HG03280 (cell line): ENCODE measurements at regions not wholly inside any gene's neighbourhood (a gene's known extent, or its start where the extent isn't known, plus 50 kb on each side); places are given as distances from the start of the nearest gene placed in this dataset.

ENCODE experiments used
- ATAC-seq: cut with Tn5 transposase; IDR thresholded peaks from one replicate; pipeline ENCODE4 v1.9.1; 2021; ENCODE audit warnings: mild to moderate bottlenecking, moderate library complexity; ENCODE audit not compliant: unreplicated experiment

DNA sequence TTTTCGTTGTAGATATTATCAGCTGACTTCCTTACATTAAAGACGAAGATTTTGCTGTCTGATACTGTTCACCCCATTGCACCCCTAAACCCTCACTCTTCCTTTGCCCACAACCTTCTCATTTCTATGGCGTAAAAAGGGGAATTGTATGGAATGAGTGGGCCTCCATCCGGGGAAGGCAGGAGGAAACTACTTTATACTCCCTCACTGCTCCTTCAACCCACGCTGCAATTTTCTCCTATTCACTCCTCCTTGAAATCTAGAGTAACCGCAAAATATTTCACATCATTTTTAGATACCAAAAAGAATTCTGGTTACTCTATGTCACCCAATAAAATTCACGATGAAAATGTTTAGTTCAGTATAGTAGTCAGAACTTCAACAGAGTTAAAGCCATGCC is 330.8 kb downstream of the DIRAS2 start:
- no peak for ATAC-seq

DNA sequence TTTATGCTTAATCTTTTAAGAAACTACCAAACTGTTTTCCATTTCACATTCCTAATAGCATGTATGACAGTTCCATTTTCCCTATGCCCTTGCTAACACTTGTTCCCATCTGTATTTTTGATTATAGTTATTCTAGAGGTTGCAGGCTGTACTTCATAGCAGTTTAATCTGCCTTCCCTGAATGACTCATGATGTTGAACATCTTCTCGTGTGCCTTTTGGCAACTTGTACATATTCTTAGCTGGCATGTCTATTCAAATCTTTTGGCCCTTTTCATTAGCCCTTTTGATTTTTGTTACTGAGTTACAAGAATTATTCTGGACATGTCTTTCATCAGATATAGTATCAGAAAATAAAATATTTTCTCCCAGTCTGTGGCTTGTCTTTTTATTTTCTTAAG is 320.3 kb downstream of the DIRAS2 start:
- no peak for ATAC-seq

DNA sequence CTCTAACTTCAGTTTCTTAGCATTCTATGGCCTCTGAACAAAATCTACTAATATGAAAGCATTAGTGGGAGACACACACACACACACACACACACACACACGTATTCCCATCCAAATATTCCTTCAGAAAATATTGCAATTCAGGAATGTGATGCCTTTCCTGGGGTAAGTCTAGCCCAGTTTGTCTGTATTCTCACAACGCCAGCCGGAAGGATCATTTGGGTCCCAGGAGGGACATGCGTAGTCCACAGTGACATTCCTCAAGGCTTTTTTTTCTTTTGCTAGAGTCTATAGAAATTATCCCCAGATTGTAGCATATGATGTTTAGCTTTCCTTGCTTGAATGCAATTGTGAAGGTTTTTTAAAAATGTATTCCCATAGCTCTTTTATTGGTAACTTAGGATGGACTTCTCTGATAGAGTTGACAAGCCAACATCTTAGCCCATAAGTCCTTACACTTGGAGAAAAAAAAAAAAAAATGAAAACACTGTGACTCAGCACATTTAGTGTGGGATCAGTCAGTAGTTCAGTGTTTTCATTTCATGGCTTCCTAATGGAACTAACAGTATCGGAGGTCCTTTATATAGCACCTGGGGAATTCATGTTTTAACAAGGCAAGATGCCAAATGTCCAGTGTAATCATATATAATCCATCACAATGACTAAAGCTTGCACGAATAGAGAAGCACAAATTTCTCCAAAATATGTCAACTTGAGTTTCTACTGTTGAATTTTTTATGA is 316.5 kb downstream of the DIRAS2 start:
- ATAC-seq, result no peak

DNA sequence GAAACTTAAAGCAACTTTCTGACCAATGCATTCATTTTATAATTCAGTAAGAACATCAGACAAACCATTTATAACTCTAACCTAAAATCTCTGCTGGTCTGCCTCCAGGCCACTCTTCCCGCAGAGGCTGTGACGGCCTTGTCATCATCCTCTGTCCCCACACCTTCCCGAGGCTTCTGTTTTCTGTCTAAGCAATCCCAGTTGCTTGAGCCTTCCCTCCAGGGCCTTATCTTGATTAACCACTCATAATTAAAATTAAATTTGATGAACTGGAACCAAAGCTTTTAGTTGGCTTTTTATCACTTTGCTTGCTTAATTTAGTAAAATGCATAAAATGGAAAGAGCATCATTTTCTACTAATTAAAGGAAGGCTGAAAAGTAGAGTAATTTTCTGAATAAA is 312.4 kb downstream of the DIRAS2 start:
- ATAC-seq, result no peak

DNA sequence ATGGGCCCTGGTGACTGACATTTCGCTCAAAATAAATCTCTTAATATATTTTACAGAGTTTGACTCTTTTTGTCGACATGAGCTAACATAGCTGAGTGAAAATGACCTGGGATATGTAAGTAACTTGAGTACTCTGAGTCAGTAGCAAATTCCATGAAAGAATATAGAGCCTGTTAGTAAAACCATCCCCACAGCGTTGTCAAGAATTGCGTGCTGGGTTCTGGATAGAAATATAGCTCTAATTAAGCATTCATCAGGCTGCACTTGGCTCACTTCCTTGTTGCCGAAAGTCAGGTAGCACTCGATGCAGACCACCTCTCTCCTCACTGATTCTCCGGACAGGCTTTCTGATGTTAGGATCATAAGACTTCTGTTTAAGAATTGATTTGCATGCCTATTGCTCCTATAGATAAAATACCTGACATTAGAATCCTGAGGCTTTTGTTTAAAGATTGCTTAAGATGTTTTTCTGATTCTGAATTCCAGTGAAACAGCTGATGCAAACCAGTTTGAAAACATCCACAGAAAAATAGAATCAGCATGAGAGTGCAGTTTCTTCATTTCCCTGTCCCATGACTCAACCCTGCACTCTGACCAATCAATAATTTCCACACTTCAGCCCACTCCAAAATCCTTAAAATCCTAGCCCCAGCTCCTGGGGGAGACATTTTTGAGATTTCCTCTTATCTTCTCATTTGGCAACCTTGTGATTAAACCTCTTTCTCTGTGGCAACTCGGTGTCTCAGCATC is 310.6 kb downstream of the DIRAS2 start:
- no peak for ATAC-seq

DNA sequence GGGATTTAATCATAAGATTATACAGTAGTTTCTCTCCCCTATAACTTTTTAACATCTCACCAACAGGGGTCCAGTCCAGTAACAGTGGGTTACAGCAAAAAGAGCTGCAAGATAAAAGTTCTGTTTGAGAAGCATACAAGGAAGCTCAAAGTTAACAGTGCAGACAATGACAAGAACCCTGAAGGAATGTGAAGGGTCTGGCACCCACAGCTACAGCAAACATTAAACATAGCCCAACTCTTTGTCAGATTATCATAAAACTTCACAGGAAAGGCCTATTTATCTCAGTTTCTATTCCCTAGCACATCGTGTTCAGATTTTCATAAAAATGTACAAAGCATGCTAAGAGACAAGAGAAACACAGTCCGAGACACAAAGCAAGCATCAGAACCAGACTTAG is 309.4 kb downstream of the DIRAS2 start:
- ATAC-seq, result no peak

DNA sequence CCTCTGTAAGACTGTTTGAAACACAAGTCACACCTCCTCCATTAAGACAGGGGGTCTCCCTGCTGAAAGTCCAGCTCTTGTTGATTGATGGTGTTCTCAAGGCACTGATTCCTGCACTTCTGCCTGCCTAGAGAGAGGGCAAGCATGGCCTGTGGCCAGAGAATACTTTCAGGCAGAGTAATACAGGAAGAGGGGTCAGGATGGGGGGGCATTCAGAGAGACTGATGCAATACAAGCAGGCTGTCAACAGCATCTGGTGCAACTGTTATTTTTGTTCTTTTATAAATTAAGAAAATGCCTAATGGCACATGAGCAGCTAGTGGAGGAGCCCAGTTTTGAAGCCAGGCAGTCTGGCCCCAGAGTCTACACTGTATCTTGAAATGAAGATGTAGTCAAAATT is 302.2 kb downstream of the DIRAS2 start:
- no peak for ATAC-seq

DNA sequence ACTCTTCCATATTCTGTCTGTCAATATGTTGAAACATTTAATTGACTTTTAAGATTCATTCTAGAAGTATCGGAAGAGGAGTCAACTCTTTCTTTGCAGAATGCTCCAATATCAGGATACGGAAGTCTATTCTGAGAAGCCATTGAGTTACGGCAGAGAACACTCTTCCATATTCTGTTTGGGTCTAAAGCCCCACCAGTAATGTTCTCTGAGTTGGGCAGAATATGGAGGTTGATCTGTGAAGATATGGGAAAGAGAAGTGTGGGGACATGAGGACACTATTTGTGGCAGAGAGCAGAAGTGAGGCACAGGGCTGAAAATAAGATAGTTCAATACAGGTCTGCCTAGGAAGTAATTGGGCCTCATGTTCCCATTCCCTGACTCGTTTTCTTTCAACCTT is 300.0 kb downstream of the DIRAS2 start:
- no peak for ATAC-seq

DNA sequence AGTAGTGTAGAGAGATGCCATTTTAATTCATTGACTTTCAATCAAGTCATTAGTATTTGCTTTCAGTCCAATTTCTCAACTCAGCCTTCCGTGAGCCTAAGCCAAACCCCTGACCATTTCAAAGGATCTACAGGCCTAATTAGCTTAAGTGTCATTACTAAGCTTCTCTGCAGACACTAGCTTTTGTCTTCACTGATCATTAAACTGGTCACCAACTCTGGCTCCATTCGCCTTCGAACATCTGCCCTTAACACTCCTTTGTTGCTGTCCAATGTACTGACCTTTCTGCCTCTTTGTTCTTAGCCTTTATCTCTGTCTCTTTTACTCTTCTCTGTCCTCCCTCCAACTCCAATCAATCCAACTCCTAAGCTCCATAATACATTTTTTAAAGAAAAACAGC is 299.3 kb downstream of the DIRAS2 start:
- ATAC-seq, result no peak

DNA sequence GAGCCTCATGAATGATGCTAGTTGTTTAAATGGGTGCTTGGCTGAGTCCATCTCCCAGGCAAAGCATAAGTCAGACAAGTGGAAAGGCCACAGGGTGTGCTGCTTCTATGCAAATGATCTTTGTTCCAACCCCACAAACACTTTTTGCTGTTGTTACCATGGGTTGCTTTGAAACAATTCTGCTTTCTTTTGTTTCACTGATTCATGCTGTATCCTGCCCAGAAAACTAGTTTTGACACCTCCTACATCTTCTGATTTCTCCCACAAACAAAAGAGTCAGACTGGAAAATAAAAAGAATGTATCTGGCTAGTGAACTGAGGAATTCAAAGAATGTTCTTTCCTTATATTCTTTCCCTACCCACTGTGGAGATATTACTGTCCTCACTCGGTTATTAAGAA is 298.6 kb downstream of the DIRAS2 start:
- no peak for ATAC-seq

DNA sequence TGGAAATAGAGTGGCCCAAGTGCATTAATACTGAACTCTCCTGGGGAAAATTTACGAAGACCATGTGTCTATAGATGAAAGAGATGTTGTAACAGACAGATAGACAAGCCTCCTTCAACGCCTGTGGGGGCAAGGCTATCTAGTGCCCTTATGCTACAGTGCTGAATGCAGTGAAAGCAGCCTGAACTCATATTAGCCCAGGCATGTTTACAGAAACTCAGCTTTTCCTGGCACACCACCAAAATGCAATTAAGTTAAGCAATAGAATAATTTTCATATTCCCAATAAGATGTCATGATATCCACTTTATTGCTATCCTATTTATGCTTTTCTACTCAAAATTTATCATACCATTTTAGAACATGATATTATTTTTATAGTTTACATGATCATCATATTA is 277.0 kb downstream of the DIRAS2 start:
- ATAC-seq, result no peak

DNA sequence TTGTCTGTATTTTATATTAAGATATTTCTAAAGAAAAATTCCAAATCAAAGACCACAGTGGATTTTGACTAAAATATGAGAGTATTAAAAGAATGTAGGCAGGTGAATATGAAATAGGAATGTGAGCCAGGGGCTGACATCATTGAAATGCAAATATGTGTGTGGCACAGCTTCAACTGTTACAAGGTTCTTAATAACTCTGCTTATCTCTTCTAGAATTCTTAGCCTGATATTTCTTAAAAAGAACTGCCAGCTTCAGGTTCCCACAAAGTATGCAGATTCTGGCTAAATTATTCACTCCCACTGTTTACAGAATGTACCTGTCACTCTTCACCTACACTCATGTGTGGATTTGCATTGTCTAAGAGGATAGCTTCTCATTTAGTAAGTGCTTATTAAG is 274.4 kb downstream of the DIRAS2 start:
- no peak for ATAC-seq

DNA sequence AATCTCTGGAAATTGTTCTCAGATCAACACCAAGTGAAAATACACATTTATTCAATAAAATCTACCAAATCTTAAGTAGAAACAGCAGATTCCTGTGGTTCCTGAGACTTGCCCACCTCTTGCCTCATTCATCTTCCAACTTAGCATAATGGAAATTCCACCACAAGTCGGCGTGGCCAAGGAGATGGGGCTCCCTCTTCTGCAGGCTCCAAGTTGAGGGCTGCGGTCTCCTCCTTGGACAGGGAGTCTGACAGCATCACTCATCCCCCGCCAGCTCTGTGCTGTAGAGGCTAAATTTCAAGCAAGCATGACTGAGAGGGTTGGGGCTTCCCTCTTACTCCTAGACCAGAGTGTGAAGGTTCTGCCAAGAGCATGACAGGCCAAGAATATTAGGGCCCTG is 273.7 kb downstream of the DIRAS2 start:
- ATAC-seq, result no peak

DNA sequence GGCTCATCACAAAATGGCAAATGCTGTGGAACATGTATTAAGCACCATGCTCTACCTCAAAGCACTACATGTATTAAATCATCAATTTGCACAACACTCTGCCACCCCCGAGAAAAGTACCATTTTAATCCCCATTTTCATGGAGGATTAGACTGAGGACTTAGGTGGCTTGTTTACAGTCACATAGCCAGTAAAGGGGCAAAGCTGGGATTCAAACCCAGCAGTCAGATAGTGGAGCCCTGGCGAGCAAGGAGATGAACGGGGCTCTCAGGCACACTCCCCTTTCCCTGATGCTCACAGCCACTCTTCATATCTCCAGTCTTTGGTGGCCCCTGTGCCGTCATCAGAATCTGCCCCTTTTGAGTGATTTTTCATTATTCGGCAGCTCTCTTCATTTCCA is 262.9 kb downstream of the DIRAS2 start:
- ATAC-seq, result no peak

DNA sequence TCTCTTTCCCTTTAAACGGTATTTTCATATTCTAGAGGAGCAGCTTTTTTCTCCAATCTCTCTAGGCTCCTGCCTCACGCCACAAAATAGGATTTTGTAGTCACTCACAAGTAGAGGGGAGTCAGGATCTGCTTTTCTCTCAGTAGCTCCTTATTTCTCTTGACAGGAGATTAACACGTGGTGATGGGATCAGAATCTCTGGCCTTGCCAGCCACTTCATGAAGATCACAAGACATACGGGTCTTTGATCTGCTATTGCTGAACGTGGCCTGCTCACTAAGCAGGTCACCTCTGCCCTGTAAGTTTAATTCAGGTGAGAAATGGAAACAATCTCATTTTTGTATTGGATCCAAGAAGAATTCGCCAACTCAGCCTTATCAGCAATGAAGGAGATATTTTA is 257.5 kb downstream of the DIRAS2 start:
- no peak for ATAC-seq

DNA sequence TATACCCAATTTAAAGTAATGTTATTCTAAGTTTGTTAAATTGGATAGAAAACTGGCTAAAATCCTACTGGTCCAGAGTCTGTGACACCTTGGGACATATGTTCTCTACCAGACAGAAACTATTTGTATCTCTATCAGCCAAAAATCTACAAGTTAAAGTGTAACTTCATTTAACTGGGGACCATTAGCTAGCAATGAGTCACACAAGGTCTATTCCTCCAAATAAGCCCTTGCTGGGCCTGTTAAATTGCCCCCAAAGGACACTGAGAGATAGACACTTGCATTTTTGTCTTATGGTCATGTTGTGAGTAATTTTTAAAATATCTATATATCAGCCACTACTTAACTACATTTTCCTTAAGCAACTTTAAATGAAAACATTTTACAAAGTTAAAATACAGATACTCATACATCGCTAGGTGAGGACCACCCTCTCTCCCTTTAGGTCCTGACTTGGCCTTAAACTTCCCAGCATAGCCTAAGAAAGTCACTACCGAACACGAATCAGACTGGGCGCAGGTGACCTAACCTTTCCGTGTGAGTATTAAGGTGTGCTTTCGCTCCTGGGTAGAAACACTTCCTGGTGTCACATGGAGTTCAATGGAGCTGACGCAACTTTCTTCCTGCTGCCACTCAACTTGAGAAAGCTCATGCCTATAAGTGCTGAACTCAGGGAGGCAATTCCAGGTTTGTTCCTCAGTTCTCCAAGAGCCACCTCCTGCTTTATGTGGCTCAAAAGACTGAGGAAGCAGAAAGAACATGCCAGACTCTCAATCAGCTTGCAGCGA is 249.1 kb downstream of the DIRAS2 start:
- ATAC-seq, result no peak

DNA sequence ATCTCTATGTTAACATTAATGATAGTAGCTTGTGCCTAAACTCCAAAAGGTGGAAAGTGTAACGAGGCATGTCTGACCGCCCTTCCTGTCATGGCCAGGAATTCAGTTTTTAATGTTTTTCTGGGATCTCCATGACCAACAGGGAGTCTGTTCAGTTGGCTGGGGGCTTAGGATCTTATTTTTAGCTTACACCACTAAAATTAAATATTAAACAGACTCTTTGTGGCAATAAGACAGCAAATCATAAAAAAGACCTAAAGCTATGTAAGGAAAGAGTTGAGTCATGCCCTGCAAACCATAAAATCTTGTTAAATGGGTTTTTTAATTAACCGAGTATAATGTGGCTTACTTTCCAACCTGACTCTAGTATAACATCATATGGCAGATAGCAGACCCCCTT is 247.8 kb downstream of the DIRAS2 start:
- no peak for ATAC-seq

DNA sequence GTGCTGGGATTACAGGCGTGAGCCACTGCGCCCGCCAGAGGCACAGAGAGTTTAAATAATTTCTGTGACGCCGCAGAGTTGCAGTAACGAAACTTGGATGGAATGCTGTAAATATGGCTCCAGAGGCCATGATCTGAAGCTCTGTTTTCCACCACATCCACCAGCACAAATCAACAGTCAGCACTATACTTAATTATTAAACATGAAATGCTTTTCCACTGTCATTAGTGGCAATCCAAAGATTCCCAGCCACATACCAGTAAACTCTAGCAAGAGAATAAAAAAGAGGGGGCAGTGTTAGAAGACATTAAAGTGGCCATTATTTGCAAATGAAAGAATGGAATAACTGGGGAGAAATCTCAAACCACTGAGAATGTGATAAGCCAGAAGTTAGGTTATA is 242.5 kb downstream of the DIRAS2 start:
- no peak for ATAC-seq

DNA sequence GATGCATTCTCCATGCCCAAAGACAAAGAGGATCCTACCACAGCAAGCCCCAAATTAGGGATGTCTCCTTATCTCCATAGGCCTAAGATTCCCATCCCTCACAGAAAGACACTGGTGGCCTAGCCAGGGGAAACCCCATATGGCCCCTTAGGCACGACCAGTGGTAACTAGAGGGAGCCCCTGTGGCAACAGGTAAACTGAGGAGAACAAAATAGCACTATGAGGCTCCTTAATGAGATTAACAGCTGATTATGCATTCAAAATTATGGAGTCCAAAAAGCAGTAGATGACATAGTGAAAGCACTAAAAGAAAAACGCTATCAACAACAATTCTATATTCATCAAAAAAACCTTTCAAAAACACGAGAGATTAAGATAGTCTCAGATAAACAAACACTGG is 234.0 kb downstream of the DIRAS2 start:
- ATAC-seq, result no peak

DNA sequence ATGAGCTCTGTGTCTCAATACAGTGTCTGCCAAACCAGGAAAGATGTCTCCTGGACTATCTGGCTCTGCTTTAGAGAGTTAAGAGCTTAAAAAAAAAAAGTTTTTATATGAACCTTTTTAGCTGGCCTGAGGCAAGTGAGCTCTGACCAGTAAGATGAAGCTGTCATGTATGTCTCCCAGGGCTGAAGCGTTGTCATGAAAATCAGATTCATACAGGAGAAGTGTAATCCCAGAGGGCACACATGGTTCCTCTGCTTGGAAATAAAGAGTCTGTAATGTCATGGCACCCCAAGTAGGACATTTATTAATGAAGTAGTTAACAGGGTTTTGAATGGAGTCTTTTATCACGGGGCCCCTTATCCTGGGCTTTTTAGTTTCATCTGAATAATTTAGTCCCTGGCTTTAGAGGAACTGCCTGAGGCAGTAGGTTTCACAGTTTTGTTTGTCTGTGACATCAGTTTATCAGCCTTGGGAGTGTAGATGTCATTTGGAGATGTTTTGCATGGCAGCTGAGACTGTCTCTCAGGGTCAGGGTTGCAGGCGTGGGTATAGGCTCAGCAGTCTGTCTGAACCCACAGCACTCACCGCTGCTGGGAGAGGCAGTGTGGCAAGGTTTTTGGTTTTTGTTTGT is 223.3 kb downstream of the DIRAS2 start:
- ATAC-seq, result no peak

DNA sequence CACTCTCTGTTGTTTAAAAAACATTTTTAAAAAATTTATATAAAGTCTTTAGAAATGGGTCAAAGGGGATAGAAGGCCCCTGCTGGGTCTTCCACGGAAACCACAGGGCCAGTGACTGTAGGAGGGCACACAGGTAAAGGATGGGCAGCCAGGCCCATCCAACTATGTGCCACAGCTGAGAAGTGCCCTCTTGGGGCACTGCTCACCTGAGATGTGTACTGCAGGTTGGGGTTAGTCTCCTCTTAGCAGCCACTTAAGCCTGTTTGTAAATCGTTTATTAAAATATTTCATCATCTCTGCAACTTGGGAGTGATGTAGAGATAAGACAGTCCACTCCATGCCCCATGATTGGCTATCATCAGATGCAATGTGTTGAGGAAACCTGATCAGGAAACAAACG is 222.4 kb downstream of the DIRAS2 start:
- no peak for ATAC-seq
